Gastrocnemius medialis (tissue), 4 donors: ENCODE measurements at regions not wholly inside any gene's neighbourhood (a gene's known extent, or its start where the extent isn't known, plus 50 kb on each side); places are given as distances from the start of the nearest gene placed in this dataset.

Experiments
- CTCF ChIP-seq, 5 experiments: fragments of 450-650 bp in 3 of 5; fragments of 200-600 bp in 2 of 5; sonication (generic) in 2 of 5; IDR thresholded peaks in 4 of 5; conservative IDR thresholded peaks in 1 of 5; 1 replicate in 4 of 5; 2 replicates in 1 of 5; pipeline ENCODE4 v1.5.1; 2016 to 2019; ENCODE audit warnings: antibody characterized with exemption in 5 of 5, mild to moderate bottlenecking in 3 of 5, moderate library complexity in 3 of 5
- POLR2A ChIP-seq, 2 donors: fragments of 450-650 bp; IDR thresholded peaks; one replicate each; pipeline ENCODE4 v1.6.1; 2017; ENCODE audit warnings: antibody characterized with exemption in 2 of 2, mild to moderate bottlenecking in 2 of 2, moderate library complexity in 2 of 2

- no peak for TF ChIP-seq CTCF (IDR thresholded peaks at IDR 0.05 in 4 of 5, conservative IDR thresholded peaks at IDR 0.05 in 1 of 5)
- no peak for TF ChIP-seq POLR2A (IDR thresholded peaks at IDR 0.05)
Observed at GRCh38 chr1:239268007-239268406, 118.4 kb upstream of the CHRM3 start.
